HepG2 (cell line): ENCODE measurements at regions not wholly inside any gene's neighbourhood (a gene's known extent, or its start where the extent isn't known, plus 50 kb on each side); places are given as distances from the start of the nearest gene placed in this dataset.

Source experiments
- ATAC-seq: fragments of 200-7000 bp; cut with Tn5 transposase; 3 replicates; pipeline ENCODE4 v1.9.1; 2020; ENCODE audit warnings: mild to moderate bottlenecking, moderate library complexity
- BruUV-seq: library from RNA; stranded (reverse); fragments of 400-500 nt; replicated peaks from 2 replicates; lab custom pipeline; 2021; lab: Mats Ljungman, UMichigan
- CTCF ChIA-PET: fragments of 300-600 bp; formaldehyde crosslinking; extraction: SDS; loops from one replicate; lab custom pipeline; 2021; ENCODE audit warnings: low total read pairs, inconsistent platforms, low intra/inter-chr PET ratio; lab: Yijun Ruan, JAX
- POLR2A ChIA-PET: fragments of 350-600 bp; sonication (Branson Sonifier 250); formaldehyde crosslinking; loops from one replicate; lab custom pipeline; 2020; ENCODE audit warnings: antibody characterized with exemption, inconsistent platforms; lab: Yijun Ruan, JAX
- DNase-seq: peaks from one replicate; pipeline ENCODE4 v3.0.0-alpha.2; 2015; ENCODE audit warnings: low spot score
- FAIRE-seq: peaks from 3 replicates; lab custom pipeline; 2011; peaks lifted over from hg19 to GRCh38; lab: Jason Lieb, UNC
- H2AFZ ChIP-seq: one replicate; pipeline ENCODE4 v1.6.1; 2011; ENCODE audit warnings: low read length, inconsistent platforms
- H3K27ac ChIP-seq: fragments of 300-600 bp; 3 replicates; pipeline ENCODE4 v1.8.0; 2011; ENCODE audit warnings: mixed run types, mild to moderate bottlenecking, mixed read lengths, low read length, inconsistent platforms; ENCODE audit not compliant: insufficient read depth; ENCODE audit errors: extremely low read length
- H3K27me3 ChIP-seq, 2 experiments: fragments of 200-600 bp in 1 of 2; 2 replicates in 1 of 2; 3 replicates in 1 of 2; pipeline versions ENCODE4 v1.6.0 to v1.8.0; 2011; ENCODE audit warnings: low read length in 2 of 2, mild to moderate bottlenecking in 2 of 2, moderate library complexity in 2 of 2, inconsistent platforms in 1 of 2; ENCODE audit not compliant: insufficient read depth in 2 of 2, control insufficient read depth in 1 of 2
- H3K36me3 ChIP-seq, 2 experiments: fragments of 200-600 bp in 1 of 2; replicated peaks in 1 of 2; 2 replicates in 1 of 2; 3 replicates in 1 of 2; pipeline versions ENCODE4 v1.5.1 to v1.8.0; 2011; ENCODE audit warnings: low read length in 2 of 2, inconsistent platforms in 1 of 2; ENCODE audit not compliant: insufficient read depth in 2 of 2, control insufficient read depth in 1 of 2
- H3K4me1 ChIP-seq: 2 replicates; pipeline ENCODE4 v1.5.1; 2012; ENCODE audit warnings: low read length, inconsistent platforms; ENCODE audit not compliant: insufficient read depth
- H3K4me2 ChIP-seq: 2 replicates; pipeline ENCODE4 v1.6.0; 2011; ENCODE audit warnings: low read depth, low read length, inconsistent platforms
- H3K4me3 ChIP-seq, 3 experiments: fragments of 200-600 bp in 1 of 3; sonication (generic), shearing (Covaris generic) in 1 of 3; replicated peaks in 1 of 3; 2 replicates each; pipeline ENCODE4 v1.5.1; 2011 to 2016; ENCODE audit warnings: low read length in 3 of 3, inconsistent platforms in 2 of 3, low read depth in 2 of 3, mild to moderate bottlenecking in 2 of 3, control low read depth in 1 of 3, mixed read lengths in 1 of 3; ENCODE audit not compliant: insufficient read depth in 1 of 3
- H3K79me2 ChIP-seq: one replicate; pipeline ENCODE4 v1.6.1; 2011; ENCODE audit warnings: low read length, inconsistent platforms; ENCODE audit not compliant: insufficient read depth
- H3K9ac ChIP-seq: 2 replicates; pipeline ENCODE4 v1.6.0; 2011; ENCODE audit warnings: mild to moderate bottlenecking, low read depth, low read length, inconsistent platforms; ENCODE audit not compliant: insufficient read depth
- H3K9me3 ChIP-seq: 2 replicates; pipeline ENCODE4 v1.5.1; 2012; ENCODE audit warnings: mild to moderate bottlenecking, low read length
- H4K20me1 ChIP-seq: 2 replicates; pipeline ENCODE4 v1.6.0; 2011; ENCODE audit warnings: inconsistent platforms, mild to moderate bottlenecking, low read length, moderate library complexity; ENCODE audit not compliant: insufficient read depth
- CEBPB ChIP-seq: IDR thresholded peaks from 2 replicates; pipeline ENCODE4 v1.6.1; 2011; ENCODE audit warnings: low read depth, low read length, improper control_type of control experiment, borderline replicate concordance
- GFI1 ChIP-seq: sonication (generic); formaldehyde crosslinking; IDR thresholded peaks from 2 replicates; pipeline ENCODE4 v1.5.0; 2020; ENCODE audit warnings: missing genetic modification reagents, mild to moderate bottlenecking, borderline replicate concordance
- KDM3A ChIP-seq: IDR thresholded peaks from 2 replicates; pipeline ENCODE4 v1.6.1; 2018; ENCODE audit warnings: low read depth, missing compliant biosample characterization
- KDM4B ChIP-seq: sonication (generic); formaldehyde crosslinking; IDR thresholded peaks from 2 replicates; pipeline ENCODE4 v1.4.0; 2020; ENCODE audit warnings: missing genetic modification reagents
- MAF1 ChIP-seq: sonication (generic); formaldehyde crosslinking; IDR thresholded peaks from 2 replicates; pipeline ENCODE4 v1.5.0; 2020; ENCODE audit warnings: missing genetic modification reagents, borderline replicate concordance
- MAFG ChIP-seq: sonication (generic); formaldehyde crosslinking; IDR thresholded peaks from 2 replicates; pipeline ENCODE4 v1.5.1; 2020; ENCODE audit warnings: mild to moderate bottlenecking, missing genetic modification reagents
- MATR3 ChIP-seq: sonication (generic); formaldehyde crosslinking; IDR thresholded peaks from 2 replicates; pipeline ENCODE4 v1.4.0; 2020; ENCODE audit warnings: missing genetic modification reagents
- ONECUT2 ChIP-seq: sonication (generic); formaldehyde crosslinking; IDR thresholded peaks from 2 replicates; pipeline ENCODE4 v1.4.0; 2020; ENCODE audit warnings: missing genetic modification reagents
- PCBP1 ChIP-seq: fragments of 200-400 bp; formaldehyde crosslinking; IDR thresholded peaks from 2 replicates; pipeline ENCODE4 v1.6.1; 2017; ENCODE audit warnings: mild to moderate bottlenecking, low read depth, low read length, borderline replicate concordance
- SAFB2 ChIP-seq: sonication (generic); formaldehyde crosslinking; IDR thresholded peaks from 2 replicates; pipeline ENCODE4 v1.5.1; 2020; ENCODE audit warnings: missing genetic modification reagents, low read depth, mild to moderate bottlenecking, borderline replicate concordance
- SIN3A ChIP-seq: IDR thresholded peaks from 2 replicates; pipeline ENCODE4 v1.6.1; 2011; ENCODE audit warnings: low read depth, mild to moderate bottlenecking, control low read depth, low read length, borderline replicate concordance
- ZFP90 ChIP-seq: sonication (generic); formaldehyde crosslinking; IDR thresholded peaks from 2 replicates; pipeline ENCODE4 v1.8.0; 2022; ENCODE audit warnings: missing genetic modification reagents, mild to moderate bottlenecking, inconsistent platforms, borderline replicate concordance
- ZNF605 ChIP-seq: sonication (generic); formaldehyde crosslinking; IDR thresholded peaks from 2 replicates; pipeline ENCODE4 v1.8.0; 2022; ENCODE audit warnings: mild to moderate bottlenecking, missing genetic modification reagents
- WGBS: methylation state at CpG from one replicate; pipeline ENCODE4 v1.1.6; 2017; ENCODE audit warnings: low lambda C conversion rate; 5-methylcytosine and 5-hydroxymethylcytosine counted together
- in situ Hi-C: cut with HindIII; loops from 2 replicates; pipeline ENCODE4 v1.10.0; 2017; ENCODE audit warnings: low pct_unique_long_range_greater_than_20kb; ENCODE audit not compliant: extremely low pct_ligation_motif_present
- intact Hi-C: fragments of 100-400 bp; cut with micrococcal nuclease; formaldehyde crosslinking; loops from one replicate; pipeline ENCODE4 v1.10.0; 2022; ENCODE audit not compliant: unreplicated experiment
- TF ChIP-seq, protein P1 (sequence below): sonication (generic); formaldehyde crosslinking; IDR thresholded peaks from 2 replicates; pipeline ENCODE4 v1.4.0; 2020; ENCODE audit warnings: mild to moderate bottlenecking, missing genetic modification reagents
- TF ChIP-seq, protein P2 (sequence below): sonication (generic); formaldehyde crosslinking; IDR thresholded peaks from 2 replicates; pipeline ENCODE4 v1.4.0; 2020; ENCODE audit warnings: missing genetic modification reagents

DNA sequence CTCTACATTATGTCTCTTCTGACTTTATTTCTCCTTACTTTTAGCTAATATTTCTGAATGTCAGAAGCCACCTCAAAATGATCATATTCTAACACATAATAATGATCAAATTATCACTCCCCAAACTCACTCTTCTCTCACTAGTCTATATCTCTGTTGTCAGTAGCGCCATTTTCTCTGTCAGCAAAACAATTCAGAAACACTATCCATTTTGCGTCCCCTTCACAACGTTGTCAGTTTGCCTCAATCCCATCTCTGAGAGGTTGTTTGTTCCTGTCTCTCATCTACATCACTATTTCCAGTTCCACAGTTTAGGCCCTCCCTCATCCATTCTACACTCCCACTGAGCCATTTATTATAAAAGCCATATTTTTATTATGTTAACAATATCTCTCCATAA lies 1376.3 kb upstream of the ACVR2A start:
- Histone ChIP-seq H3K4me1 (no peaks in the 10 kb centered on the region), H4K20me1 (no peaks in the 10 kb centered on the region), H3K79me2 (no peaks in the 10 kb centered on the region), H2AFZ (no peak overlapping the region), H3K9me3 (peaks cover 7% of the 10 kb centered on the region; the same call in 1 of the 2 replicates), H3K27ac (no peak overlapping the region), H3K9ac (no peak overlapping the region), H3K27me3 (no peaks in the 10 kb centered on the region), H3K4me3 (no peak overlapping the region), H3K4me2 (no peak overlapping the region)
- CTCF ChIA-PET: no interaction called here
- ATAC-seq: no peak
- POLR2A ChIA-PET: no interaction called here
- no peak for DNase-seq
- no TSS peak for BruUV-seq
- WGBS: 13% methylated on average over 3 of the region's 3 CpGs
- in situ Hi-C loops: no loop called here
- intact Hi-C loops: no loop called here
- TF ChIP-seq GFI1 (CRISPR knock-in tag): no peak
- no peak for TF ChIP-seq PCBP1
- no peak for TF ChIP-seq MAFG
- no peak for TF ChIP-seq MAF1 (CRISPR knock-in tag)
- no peak for TF ChIP-seq KDM3A (CRISPR knock-in tag)
- TF ChIP-seq MATR3 (CRISPR knock-in tag): no peak
- TF ChIP-seq CEBPB: no peak
- TF ChIP-seq, protein P1, sequence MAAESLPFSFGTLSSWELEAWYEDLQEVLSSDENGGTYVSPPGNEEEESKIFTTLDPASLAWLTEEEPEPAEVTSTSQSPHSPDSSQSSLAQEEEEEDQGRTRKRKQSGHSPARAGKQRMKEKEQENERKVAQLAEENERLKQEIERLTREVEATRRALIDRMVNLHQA (CRISPR knock-in tag): no peak
- no peak for TF ChIP-seq SIN3A
- no peak for TF ChIP-seq ZNF605
- no peak for TF ChIP-seq KDM4B (CRISPR knock-in tag)
- TF ChIP-seq ZFP90: no peak
- TF ChIP-seq SAFB2 (CRISPR knock-in tag): no peak
- no peak for TF ChIP-seq ONECUT2 (CRISPR knock-in tag)
- TF ChIP-seq, protein P2, sequence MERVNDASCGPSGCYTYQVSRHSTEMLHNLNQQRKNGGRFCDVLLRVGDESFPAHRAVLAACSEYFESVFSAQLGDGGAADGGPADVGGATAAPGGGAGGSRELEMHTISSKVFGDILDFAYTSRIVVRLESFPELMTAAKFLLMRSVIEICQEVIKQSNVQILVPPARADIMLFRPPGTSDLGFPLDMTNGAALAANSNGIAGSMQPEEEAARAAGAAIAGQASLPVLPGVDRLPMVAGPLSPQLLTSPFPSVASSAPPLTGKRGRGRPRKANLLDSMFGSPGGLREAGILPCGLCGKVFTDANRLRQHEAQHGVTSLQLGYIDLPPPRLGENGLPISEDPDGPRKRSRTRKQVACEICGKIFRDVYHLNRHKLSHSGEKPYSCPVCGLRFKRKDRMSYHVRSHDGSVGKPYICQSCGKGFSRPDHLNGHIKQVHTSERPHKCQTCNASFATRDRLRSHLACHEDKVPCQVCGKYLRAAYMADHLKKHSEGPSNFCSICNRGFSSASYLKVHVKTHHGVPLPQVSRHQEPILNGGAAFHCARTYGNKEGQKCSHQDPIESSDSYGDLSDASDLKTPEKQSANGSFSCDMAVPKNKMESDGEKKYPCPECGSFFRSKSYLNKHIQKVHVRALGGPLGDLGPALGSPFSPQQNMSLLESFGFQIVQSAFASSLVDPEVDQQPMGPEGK: no peak
- TF ChIP-seq, all 625 proteins: peak for 0
- no peaks in the 10 kb centered on the region for H3K36me3 ChIP-seq
- FAIRE-seq: no peak
